Esophagus squamous epithelium (tissue), 4 donors: ENCODE measurements at regions not wholly inside any gene's neighbourhood (a gene's known extent, or its start where the extent isn't known, plus 50 kb on each side); places are given as distances from the start of the nearest gene placed in this dataset.

Experiments used
- POLR2A ChIP-seq, 4 donors: fragments of 450-650 bp; IDR thresholded peaks; one replicate each; pipeline ENCODE4 v1.6.1; 2017; ENCODE audit warnings: antibody characterized with exemption in 4 of 4, mild to moderate bottlenecking in 4 of 4, moderate library complexity in 3 of 4
- TF ChIP-seq, protein P1 (sequence below), 6 experiments: fragments of 450-650 bp in 4 of 6; fragments of 200-600 bp in 2 of 6; sonication (generic) in 2 of 6; IDR thresholded peaks; one replicate each; pipeline ENCODE4 v1.5.1; 2016 to 2019; ENCODE audit warnings: antibody characterized with exemption in 6 of 6, mild to moderate bottlenecking in 4 of 6, moderate library complexity in 4 of 6

DNA sequence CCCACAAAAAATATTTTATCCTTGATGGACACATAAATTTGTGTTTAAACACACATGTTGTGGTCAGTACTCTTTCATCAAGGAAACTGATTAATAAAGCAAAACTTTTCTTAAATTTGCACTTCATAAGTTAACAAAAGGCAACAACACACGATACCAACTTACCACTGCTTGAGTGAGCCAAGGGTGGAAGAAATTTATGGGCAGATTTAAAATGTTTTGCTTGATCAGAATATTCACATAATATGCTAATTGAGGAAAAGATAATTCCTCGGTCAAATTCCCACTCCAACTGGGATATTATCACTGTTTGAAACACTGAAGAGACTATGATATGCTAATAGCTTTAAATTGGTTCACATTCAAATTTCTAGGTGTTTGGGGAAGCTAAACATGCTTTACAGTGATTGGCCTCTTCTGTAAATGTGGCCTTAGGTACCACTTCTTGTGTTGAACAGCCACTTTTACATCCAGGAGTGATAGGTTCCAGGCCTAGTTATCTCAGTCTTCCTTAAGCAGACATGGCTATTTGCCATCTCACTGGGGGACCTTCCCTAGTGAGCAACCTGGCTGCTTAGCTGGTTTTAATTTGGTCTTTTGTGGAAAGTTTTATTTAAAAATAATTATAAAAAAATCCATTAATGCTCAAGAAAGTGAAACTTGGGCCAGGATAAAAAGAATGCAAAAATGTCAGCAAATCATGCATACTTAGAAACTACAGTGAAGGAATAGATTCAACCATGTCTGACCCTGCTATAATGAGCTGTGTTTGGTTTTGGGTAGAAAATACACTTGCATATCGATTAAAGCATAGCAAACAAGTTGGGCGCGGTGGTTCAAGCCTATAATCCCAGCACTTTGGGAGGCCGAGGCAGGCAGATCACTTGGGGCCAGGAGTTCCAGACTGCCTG lies 221.2 kb upstream of the MAP3K7 start:
- TF ChIP-seq, protein P1, sequence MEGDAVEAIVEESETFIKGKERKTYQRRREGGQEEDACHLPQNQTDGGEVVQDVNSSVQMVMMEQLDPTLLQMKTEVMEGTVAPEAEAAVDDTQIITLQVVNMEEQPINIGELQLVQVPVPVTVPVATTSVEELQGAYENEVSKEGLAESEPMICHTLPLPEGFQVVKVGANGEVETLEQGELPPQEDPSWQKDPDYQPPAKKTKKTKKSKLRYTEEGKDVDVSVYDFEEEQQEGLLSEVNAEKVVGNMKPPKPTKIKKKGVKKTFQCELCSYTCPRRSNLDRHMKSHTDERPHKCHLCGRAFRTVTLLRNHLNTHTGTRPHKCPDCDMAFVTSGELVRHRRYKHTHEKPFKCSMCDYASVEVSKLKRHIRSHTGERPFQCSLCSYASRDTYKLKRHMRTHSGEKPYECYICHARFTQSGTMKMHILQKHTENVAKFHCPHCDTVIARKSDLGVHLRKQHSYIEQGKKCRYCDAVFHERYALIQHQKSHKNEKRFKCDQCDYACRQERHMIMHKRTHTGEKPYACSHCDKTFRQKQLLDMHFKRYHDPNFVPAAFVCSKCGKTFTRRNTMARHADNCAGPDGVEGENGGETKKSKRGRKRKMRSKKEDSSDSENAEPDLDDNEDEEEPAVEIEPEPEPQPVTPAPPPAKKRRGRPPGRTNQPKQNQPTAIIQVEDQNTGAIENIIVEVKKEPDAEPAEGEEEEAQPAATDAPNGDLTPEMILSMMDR (IDR thresholded peaks at IDR 0.05): no peak
- no peak for TF ChIP-seq POLR2A (IDR thresholded peaks at IDR 0.05)
